Heart left ventricle (tissue), 13 donors: ENCODE measurements at regions not wholly inside any gene's neighbourhood (a gene's known extent, or its start where the extent isn't known, plus 50 kb on each side); places are given as distances from the start of the nearest gene placed in this dataset.

Experiments
- CTCF ChIP-seq, 12 donors: fragments of 200-600 bp; sonication (generic) in 4 of 12; IDR thresholded peaks; one replicate each; pipeline versions ENCODE4 v1.5.0 to v1.8.0; 2018 to 2022; ENCODE audit warnings: antibody characterized with exemption in 12 of 12, mild to moderate bottlenecking in 5 of 12
- POLR2A ChIP-seq, 2 donors: fragments of 450-650 bp; IDR thresholded peaks; one replicate each; pipeline ENCODE4 v1.6.1; 2017; ENCODE audit warnings: antibody characterized with exemption in 2 of 2, mild to moderate bottlenecking in 2 of 2, moderate library complexity in 2 of 2
- donor health status: ischemic (EF 13 %, LVEDD 7.1; RV severe dilation, severe dysfunction).
- donor health status: DM: no; HTN: yes; CAD: no.
- donor health status: DM: no; HTN: no; CAD: no.
- donor health status: ischemic (EF 25% LVEDD 6.9; RV normal size, moderate dysfunction).
- donor health status: ischemic (EF 25% LVEDD 5.7; RV mildly dilated, moderate dysfunction).
- donor health status: ischemic (EF 35%, LVEDD 5.7; RV mildly dilated, moderate dysfunction).
- donor health status: nonischemic (EF 11% LVEDD 7.7; RV severe dilation, severe dysfunction).
- donor health status: DM: yes; HTN: yes; CAD: no.
- donor health status: PGD.
- donor health status: ischemic (EF 29% LVEDD 5.4; RV normal size, mild dysfunction).
- donor health status: nonischemic (EF 23%, LVEDD 6.1; RV moderate dilation, normal function).

- TF ChIP-seq POLR2A (IDR thresholded peaks at IDR 0.05): no peak
- TF ChIP-seq CTCF (IDR thresholded peaks at IDR 0.05): no peak
Measured at GRCh38 chr17:53387745-53388144, 435.0 kb upstream of the KIF2B start.
